Activated naive CD4-positive, alpha-beta T cell treated with anti-CD3 and anti-CD28 coated beads, Interleukin-2, amount 50 U/mL, for 24 hours (primary cell): ENCODE measurements at regions not wholly inside any gene's neighbourhood (a gene's known extent, or its start where the extent isn't known, plus 50 kb on each side); places are given as distances from the start of the nearest gene placed in this dataset.
"Not testable (repeated sequence)": the region's sequence is repeated elsewhere in the genome, so short reads cannot be mapped to it uniquely, and the experiment has no call there.

Experiments
- H3K27ac Mint-ChIP-seq: one replicate; pipeline ENCODE4 v1.8.0; 2021; ENCODE audit warnings: mild to moderate bottlenecking, mixed read lengths
- H3K27me3 Mint-ChIP-seq: one replicate; pipeline ENCODE4 v1.8.0; 2021; ENCODE audit warnings: mixed read lengths
- H3K36me3 Mint-ChIP-seq: one replicate; pipeline ENCODE4 v1.8.0; 2021; ENCODE audit warnings: mixed read lengths
- H3K4me1 Mint-ChIP-seq: one replicate; pipeline ENCODE4 v1.8.0; 2021; ENCODE audit warnings: mixed read lengths
- H3K4me3 Mint-ChIP-seq: one replicate; pipeline ENCODE4 v1.8.0; 2021; ENCODE audit warnings: mild to moderate bottlenecking, mixed read lengths
- H3K9me3 Mint-ChIP-seq: one replicate; pipeline ENCODE4 v1.8.0; 2021; ENCODE audit warnings: mixed read lengths

DNA sequence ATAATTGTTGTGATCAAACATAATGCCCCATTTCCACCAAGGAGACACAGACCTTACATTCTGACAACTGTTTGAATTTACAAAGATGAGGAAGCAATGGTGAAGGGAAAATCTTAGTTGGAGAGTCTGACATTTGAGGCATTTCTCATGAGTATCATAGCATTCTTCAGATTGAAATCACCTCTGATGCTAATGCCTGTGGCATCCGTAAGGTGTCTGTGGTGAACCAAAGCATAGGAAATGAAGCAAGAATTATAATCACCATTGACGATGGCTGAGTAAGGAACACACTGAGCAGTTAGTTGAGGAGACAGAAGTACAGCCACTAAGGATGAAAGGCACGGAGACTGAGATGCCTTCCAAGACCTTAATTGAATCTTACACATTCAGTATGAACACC is 575.7 kb downstream of the TRIML1 start:
- Mint-ChIP-seq H3K27me3 (no peaks in the 10 kb centered on the region), H3K9me3 (peaks cover 7% of the 10 kb centered on the region), H3K27ac (no peak overlapping the region), H3K36me3 (no peaks in the 10 kb centered on the region), H3K4me3 (no peak overlapping the region), H3K4me1 (no peaks in the 10 kb centered on the region)

- no peaks in the 10 kb centered on the region for H3K27me3 Mint-ChIP-seq
- no peaks in the 10 kb centered on the region for H3K4me1 Mint-ChIP-seq
- H3K36me3 Mint-ChIP-seq = no peaks in the 10 kb centered on the region
- H3K4me3 Mint-ChIP-seq = no peak overlapping the region
- peaks cover 7% of the 10 kb centered on the region for H3K9me3 Mint-ChIP-seq
- no peak overlapping the region for H3K27ac Mint-ChIP-seq
These were observed 578.4 kb downstream of the TRIML1 start for GRCh38 chr4:188717661-188718060.

DNA sequence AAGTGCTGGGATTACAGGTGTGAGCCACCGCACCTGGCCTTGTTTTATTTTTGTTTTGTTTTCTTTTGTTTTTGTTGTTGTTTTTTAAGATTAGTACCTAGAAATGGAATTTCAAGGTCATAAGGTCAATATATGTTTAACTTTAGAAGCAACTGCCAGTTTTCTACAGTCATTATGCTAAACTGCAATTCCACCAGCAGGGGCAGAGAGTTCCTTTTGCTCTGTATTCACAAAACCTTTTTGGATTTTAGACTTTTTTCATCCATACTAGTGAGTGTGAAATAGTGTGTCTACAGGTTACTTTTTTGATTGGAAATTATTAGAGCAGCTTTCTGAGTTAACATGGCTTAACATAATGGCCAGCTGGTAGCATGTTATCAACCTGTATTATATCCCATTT is 580.6 kb downstream of the TRIML1 start:
- H3K27me3 Mint-ChIP-seq = no peaks in the 10 kb centered on the region
- no peak overlapping the region for H3K27ac Mint-ChIP-seq
- H3K36me3 Mint-ChIP-seq = no peaks in the 10 kb centered on the region
- no peak overlapping the region for H3K4me3 Mint-ChIP-seq
- no peaks in the 10 kb centered on the region for H3K4me1 Mint-ChIP-seq
- no peaks in the 10 kb centered on the region for H3K9me3 Mint-ChIP-seq

GRCh38 chr4:188722911-188723310 is 583.7 kb downstream of the TRIML1 start:
- Mint-ChIP-seq H3K27me3 (no peaks in the 10 kb centered on the region), H3K9me3 (no peaks in the 10 kb centered on the region), H3K36me3 (no peaks in the 10 kb centered on the region), H3K4me3 (no peak overlapping the region), H3K27ac (no peak overlapping the region), H3K4me1 (no peaks in the 10 kb centered on the region)

- no peak overlapping the region for H3K27ac Mint-ChIP-seq
- no peaks in the 10 kb centered on the region for H3K36me3 Mint-ChIP-seq
- no peak overlapping the region for H3K4me3 Mint-ChIP-seq
- peaks cover 16% of the 10 kb centered on the region for H3K9me3 Mint-ChIP-seq
- H3K4me1 Mint-ChIP-seq = no peaks in the 10 kb centered on the region
- H3K27me3 Mint-ChIP-seq = no peaks in the 10 kb centered on the region
These were observed 588.5 kb downstream of the TRIML1 start for GRCh38 chr4:188727746-188728145.

- no peaks in the 10 kb centered on the region for H3K36me3 Mint-ChIP-seq
These were observed 589.1 kb downstream of the TRIML1 start for GRCh38 chr4:188728359-188728758.

DNA sequence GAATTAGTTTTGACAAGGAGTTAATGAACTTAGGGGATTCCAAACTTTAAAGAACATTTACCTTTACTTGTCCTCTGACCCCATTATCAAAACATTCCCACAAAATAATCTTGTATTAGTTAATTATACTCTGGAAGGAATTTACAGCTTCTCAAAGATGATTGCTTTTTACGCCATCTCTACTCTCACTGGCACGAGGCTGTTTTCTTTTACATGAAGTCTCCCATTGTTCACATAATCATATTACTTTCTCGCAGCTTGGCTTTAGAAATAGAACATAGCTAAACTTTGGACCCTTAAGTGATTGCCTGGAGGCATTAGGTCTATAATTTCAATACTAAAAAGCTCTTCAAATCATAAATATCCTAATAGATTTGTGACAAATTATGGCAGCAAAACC is 592.9 kb downstream of the TRIML1 start:
- H3K27ac Mint-ChIP-seq = no peak overlapping the region
- H3K36me3 Mint-ChIP-seq = no peaks in the 10 kb centered on the region
- H3K4me3 Mint-ChIP-seq = no peak overlapping the region
- no peaks in the 10 kb centered on the region for H3K4me1 Mint-ChIP-seq
- H3K9me3 Mint-ChIP-seq = peaks cover 16% of the 10 kb centered on the region
- H3K27me3 Mint-ChIP-seq = no peaks in the 10 kb centered on the region

More at GRCh38 chr4:188728359-188728758, 589.1 kb downstream of the TRIML1 start:
- Mint-ChIP-seq H3K27me3 (no peaks in the 10 kb centered on the region), H3K9me3 (peaks cover 16% of the 10 kb centered on the region), H3K4me1 (no peaks in the 10 kb centered on the region), H3K4me3 (no peak overlapping the region), H3K27ac (no peak overlapping the region)

DNA sequence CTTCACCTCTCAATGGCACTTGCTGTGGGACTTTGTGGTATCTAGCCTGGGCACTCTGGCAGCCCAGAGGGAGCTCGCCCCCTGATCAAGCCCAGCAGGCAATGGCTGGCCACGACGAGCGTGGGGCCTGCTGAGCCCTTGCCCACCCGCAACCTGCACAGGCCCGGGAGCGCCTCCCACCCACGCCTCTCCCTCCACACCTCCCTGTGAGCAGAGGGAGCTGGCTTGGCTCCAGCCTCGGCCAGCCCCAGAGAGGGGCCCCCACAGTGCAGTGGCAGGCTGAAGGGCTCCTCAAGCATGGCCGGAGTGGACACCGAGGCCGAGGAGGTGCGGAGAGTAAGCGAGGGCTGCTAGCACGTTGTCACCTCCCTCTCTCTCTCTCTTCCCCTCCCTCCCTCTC is 595.8 kb downstream of the TRIML1 start:
- H3K4me1 Mint-ChIP-seq = no peaks in the 10 kb centered on the region
- H3K36me3 Mint-ChIP-seq = no peaks in the 10 kb centered on the region
- H3K27ac Mint-ChIP-seq = no peak overlapping the region
- no peaks in the 10 kb centered on the region for H3K27me3 Mint-ChIP-seq
- H3K9me3 Mint-ChIP-seq = peaks cover 16% of the 10 kb centered on the region
- no peak overlapping the region for H3K4me3 Mint-ChIP-seq

DNA sequence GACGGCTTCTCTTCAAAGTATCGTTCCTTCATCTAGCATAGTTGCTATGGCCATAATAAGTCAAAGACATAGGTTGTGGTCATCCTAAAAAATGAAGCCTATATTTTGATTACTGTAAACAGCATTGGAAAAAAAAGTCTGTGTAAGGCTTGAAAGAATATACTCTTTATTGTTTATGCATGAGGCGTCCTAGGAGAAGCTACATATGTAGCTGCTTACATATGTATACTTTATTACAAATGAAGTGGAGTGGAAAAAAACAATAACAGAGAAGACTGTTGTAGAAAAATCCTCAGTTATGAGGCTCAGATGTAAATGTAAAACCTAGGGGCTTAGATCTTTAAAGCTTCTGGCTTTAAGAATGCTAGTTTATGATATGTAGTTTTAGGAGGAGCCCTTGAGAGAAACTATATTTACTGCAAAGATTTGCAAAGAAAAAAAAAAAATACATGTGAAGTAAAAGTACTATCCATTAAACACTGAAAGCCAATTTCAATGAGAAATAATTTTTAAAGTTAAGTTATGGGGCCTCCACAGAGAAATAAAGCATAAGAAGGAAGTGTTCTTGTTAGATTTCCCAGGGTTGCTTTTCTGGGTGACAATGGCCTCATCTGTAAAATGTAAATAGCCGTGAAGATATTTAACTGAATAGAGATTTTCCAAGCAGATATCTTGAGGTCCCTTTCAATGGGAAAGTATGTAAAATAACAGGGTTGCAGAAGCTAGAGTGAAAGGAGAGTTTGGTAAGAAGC is 598.2 kb downstream of the TRIML1 start:
- no peak overlapping the region for H3K4me3 Mint-ChIP-seq
- H3K4me1 Mint-ChIP-seq = no peaks in the 10 kb centered on the region
- no peak overlapping the region for H3K27ac Mint-ChIP-seq
- H3K9me3 Mint-ChIP-seq = peaks cover 4% of the 10 kb centered on the region
- no peaks in the 10 kb centered on the region for H3K36me3 Mint-ChIP-seq
- no peaks in the 10 kb centered on the region for H3K27me3 Mint-ChIP-seq

DNA sequence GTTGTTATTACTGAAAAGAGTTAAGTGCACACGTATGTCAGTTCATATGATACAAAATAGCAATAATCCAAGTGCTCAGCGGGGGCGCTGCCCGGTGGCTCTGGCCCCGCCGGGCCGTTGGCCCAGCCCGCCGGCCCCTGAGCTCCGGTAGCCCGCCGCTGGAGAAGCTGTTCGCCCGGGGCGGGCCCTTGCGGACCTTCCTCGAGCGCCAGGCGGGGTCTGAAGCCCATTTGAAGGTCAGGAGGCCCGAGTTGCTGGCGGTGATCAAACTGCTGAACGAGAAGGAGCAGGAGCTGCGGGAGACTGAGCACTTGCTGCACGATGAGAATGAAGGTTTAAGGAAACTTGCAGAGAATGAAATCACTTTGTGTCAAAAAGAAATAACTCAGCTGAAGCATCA is 599.0 kb downstream of the TRIML1 start:
- not testable (repeated sequence) for H3K27me3 Mint-ChIP-seq, H3K27ac Mint-ChIP-seq, H3K9me3 Mint-ChIP-seq, H3K4me1 Mint-ChIP-seq, H3K4me3 Mint-ChIP-seq, H3K36me3 Mint-ChIP-seq

GRCh38 chr4:188740172-188740571 is 600.9 kb downstream of the TRIML1 start:
- not testable (repeated sequence) for H3K4me1 Mint-ChIP-seq, H3K36me3 Mint-ChIP-seq, H3K9me3 Mint-ChIP-seq

DNA sequence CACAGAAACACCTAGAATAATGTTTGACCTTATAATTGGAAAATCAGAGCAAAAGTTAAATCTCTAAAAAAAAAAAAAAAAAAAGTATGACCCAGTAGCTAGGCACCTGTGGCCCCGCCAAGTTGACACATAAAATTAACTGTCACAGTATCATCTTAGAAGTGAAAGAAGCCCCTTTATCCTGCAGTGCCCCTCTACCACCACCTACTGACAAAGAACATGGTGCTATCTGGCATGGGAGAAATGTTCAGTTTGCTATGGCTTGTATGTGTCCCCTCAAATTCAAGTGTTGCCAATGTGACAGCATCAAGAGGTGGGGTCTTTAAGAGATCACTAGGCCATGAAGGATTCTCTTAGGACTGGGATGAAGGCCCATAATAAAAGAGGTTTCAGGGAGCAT is 601.5 kb downstream of the TRIML1 start:
- H3K4me3 Mint-ChIP-seq, H3K4me1 Mint-ChIP-seq, H3K9me3 Mint-ChIP-seq, H3K27ac Mint-ChIP-seq, H3K27me3 Mint-ChIP-seq, H3K36me3 Mint-ChIP-seq: not testable (repeated sequence)

More at GRCh38 chr4:188740172-188740571, 600.9 kb downstream of the TRIML1 start:
- H3K4me3 Mint-ChIP-seq, H3K27me3 Mint-ChIP-seq, H3K27ac Mint-ChIP-seq: not testable (repeated sequence)

DNA sequence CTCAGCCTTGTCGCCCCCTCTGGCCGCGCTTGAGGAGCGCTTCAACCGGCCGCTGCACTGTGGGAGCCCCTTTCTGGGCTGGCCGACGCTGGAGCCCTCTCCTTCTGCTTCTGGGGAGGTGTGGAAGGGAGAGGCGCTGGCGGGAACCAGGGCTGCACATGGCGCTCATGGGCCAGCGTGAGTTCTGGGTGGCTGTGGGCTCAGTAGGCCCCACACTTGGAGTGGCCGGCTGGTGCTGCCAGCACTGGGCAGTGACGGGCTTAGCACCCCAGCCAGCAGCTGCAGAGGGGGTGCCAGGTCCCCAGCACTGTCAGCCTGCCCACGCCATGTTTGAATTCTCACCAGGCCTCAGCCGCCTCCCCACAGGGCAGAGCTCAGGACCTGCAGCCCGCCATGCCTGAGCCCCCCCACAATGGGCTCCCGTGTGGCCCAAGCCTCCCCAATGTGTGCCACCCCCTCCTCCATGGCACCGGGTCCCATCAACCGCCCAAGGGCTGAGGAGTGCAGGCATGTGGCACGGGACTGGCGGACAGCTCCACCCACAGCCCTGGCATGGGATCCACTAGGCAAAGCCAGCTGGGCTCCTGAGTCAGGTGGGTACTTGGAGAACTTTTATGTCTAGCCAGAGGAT is 615.2 kb downstream of the TRIML1 start:
- no peaks in the 10 kb centered on the region for H3K27me3 Mint-ChIP-seq
- no peak overlapping the region for H3K4me3 Mint-ChIP-seq
- H3K36me3 Mint-ChIP-seq = no peaks in the 10 kb centered on the region
- no peak overlapping the region for H3K27ac Mint-ChIP-seq
- H3K9me3 Mint-ChIP-seq = peaks cover 31% of the 10 kb centered on the region
- no peaks in the 10 kb centered on the region for H3K4me1 Mint-ChIP-seq

- no peaks in the 10 kb centered on the region for H3K27me3 Mint-ChIP-seq
- H3K27ac Mint-ChIP-seq = no peak overlapping the region
- H3K4me3 Mint-ChIP-seq = no peak overlapping the region
- no peaks in the 10 kb centered on the region for H3K36me3 Mint-ChIP-seq
- H3K9me3 Mint-ChIP-seq = peaks cover 38% of the 10 kb centered on the region
- no peaks in the 10 kb centered on the region for H3K4me1 Mint-ChIP-seq
These were observed 628.3 kb downstream of the TRIML1 start for GRCh38 chr4:188767496-188767895.

- peaks cover 11% of the 10 kb centered on the region for H3K9me3 Mint-ChIP-seq
- H3K4me1 Mint-ChIP-seq = no peaks in the 10 kb centered on the region
- H3K27me3 Mint-ChIP-seq = no peaks in the 10 kb centered on the region
- no peak overlapping the region for H3K27ac Mint-ChIP-seq
- no peaks in the 10 kb centered on the region for H3K36me3 Mint-ChIP-seq
- H3K4me3 Mint-ChIP-seq = no peak overlapping the region
These were observed 639.7 kb downstream of the TRIML1 start for GRCh38 chr4:188778905-188779304.

DNA sequence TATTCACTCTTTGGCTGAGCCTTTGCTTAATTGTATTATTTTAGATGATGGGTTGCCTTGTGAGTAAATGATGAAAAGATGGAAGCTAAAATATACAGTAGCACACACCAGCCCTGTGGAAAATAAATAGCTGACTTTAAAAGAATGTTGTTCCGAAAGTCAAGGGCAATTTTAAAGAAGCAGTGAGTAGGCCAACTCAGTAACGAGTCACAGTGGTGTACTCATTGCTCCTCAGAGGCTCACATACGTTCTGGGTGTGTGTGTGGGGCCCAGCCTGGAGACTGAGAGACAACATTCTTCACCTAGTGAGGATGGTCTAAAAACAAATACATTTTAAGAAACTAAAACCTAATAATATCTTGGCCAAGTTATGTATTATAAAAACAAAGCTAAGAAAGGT is 640.3 kb downstream of the TRIML1 start:
- peaks cover 4% of the 10 kb centered on the region for H3K9me3 Mint-ChIP-seq
- H3K27me3 Mint-ChIP-seq = no peaks in the 10 kb centered on the region
- no peak overlapping the region for H3K27ac Mint-ChIP-seq
- no peaks in the 10 kb centered on the region for H3K36me3 Mint-ChIP-seq
- no peak overlapping the region for H3K4me3 Mint-ChIP-seq
- H3K4me1 Mint-ChIP-seq = no peaks in the 10 kb centered on the region

GRCh38 chr4:188780028-188780427 is 640.8 kb downstream of the TRIML1 start:
- no peak overlapping the region for H3K4me3 Mint-ChIP-seq
- no peaks in the 10 kb centered on the region for H3K4me1 Mint-ChIP-seq
- H3K9me3 Mint-ChIP-seq = no peaks in the 10 kb centered on the region

More at GRCh38 chr4:188780028-188780427, 640.8 kb downstream of the TRIML1 start:
- Mint-ChIP-seq H3K36me3 (no peaks in the 10 kb centered on the region), H3K27ac (no peak overlapping the region), H3K27me3 (no peaks in the 10 kb centered on the region)
